ENCODE measurements at regions not wholly inside any gene's neighbourhood (a gene's known extent, or its start where the extent isn't known, plus 50 kb on each side); places are given as distances from the start of the nearest gene placed in this dataset.
"Not testable (repeated sequence)": the region's sequence is repeated elsewhere in the genome, so short reads cannot be mapped to it uniquely, and the experiment has no call there.

DNA sequence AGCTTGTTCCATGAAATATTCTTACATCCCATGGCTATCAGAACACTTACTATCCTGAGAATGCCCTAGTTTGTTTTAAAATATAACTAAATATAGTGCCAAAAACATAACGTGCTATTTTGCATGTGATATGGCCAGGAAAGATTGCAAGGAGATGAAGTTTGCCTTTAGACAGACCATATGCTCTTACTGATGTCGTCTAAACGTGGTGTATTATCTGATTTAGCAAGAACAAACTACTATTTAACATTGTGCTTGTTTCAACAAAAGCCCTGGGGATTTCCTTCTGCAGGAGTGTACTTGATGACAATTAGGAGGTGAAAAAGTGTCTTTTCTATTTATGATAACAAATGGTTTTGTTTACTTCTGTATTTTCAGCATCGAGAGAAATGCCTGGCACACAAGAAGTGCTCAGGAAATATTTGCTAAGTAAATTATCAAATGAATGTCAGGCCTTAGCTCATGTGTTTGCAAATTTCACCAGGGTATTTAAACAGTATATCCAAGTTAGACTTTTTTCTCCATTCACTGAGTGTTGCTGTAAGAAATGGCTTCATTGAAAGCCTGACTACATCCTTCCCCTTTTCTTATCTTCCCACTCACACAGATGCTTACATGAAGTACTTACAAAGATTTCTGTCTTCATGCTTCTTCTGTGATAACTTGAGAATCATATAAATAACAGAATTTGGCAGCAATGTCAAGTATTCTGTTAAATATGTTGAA is 1033.6 kb downstream of the CDH8 start:
- no peak for DNase-seq (ENCODE audit: low spot score)

DNA sequence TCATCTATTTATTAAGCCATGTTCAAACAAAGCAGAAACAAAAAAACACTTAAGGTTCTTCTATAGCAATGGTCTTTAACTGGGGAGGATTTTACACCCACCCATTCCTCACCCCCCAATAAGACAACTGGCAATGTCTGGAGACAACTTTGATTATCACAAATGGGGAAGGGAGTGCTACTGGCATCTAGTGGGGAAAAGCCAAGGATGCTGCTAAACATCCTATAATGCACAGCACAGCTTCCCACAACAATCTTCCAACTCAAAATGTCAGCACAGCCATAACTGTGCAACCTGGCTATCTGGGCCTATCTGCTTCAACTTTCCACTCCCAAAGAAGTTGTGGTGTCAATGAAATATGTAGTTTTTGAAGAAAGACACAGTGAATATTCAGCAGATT is 1044.4 kb downstream of the CDH8 start:
- DNase-seq (ENCODE audit: low spot score), result no peak

DNA sequence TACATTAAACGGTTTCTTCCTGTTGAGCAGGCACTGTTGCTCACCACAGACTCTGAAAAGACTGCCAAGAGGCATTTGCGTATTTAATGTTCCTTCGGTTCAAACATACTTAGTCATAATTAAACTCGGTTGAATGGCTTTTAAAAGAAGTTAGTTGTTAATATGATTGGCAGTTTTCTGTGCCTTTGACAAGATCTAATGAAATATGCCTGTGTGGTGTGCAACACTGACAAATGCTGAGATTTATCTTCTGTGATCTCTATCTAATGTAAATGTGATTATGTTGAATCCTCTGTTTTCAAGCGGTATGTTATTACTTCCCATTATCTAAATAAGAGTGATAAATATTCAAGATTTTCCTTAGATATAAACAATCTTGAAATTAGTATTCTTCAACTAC is 1046.6 kb downstream of the CDH8 start:
- DNase-seq (ENCODE audit: low spot score), result no peak

DNA sequence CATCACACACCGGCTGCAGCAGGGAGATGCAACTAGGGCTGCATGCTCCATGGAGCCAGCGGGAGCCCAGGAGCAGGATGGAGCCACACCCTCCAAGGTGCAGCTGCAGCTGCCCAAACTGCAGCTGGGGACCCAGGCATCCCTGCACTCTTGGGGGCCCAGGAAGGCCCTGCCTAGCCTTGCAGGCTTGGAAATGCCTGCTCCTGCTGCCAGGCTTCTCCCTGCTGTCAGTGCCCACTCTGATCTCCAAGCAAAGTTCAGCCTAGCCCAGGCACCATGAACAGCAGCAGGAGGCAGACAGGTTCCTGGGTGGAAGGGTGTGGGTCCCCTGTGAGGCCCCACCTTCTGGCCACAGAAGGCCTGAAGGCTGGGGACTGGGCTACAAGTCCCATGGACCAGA is 1057.1 kb downstream of the CDH8 start:
- DNase-seq (ENCODE audit: low spot score), result no peak

DNA sequence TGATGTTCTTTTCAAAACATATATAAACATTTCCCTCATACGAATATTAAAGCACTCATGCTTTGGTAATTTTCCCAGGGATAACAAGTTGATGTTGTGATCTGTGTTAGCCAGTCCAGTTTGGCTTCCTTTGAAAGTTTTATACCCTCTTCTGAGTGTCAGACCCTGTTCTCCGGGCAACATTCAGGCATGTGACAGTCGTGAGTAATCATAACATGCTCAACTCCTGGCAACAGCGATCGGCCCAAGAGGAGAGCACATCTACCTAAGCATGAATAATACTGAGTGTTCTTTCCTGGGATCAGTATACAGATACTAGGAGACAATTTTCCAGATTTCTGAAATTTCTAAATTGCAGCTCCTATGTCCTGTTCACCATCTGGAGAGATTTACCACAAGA is 1086.4 kb downstream of the CDH8 start:
- DNase-seq (ENCODE audit: low spot score), result no peak

DNA sequence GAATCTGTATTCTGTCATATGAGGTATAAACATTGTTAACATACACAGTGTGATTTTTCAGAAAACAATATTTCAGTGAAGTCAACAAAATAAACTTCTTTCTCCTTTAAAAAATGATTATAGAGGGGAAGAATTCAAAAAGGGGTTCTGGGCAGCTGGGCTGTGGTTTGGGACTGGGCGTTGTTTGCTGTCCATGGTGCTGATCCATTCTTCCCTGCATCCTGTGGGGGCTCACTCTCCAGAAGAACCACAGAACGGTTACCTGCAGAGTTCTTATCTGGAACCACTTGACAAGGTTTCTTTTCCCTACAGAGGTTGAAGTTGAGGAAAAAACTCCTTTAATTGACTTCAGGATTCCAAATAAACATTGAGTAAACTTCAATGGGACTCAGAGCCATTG is 1091.0 kb downstream of the CDH8 start:
- no peak for DNase-seq (ENCODE audit: low spot score)

DNA sequence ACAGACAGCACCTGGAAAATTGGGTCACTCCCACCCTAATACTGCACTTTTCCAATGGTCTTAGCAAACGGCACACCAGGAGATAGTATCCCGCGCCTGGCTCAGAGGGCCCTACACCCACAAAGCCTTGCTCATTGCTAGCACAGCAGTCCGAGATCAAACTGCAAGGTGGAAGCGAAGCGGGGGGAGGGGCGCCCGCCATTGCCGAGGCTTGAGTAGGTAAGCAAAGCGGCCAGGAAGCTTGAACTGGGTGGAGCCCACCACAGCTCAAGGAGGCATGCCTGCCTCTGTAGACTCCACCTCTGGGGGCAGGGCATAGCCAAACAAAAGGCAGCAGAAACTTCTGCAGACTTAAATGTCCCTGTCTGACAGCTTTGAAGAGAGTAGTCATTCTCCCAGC is 1100.0 kb downstream of the CDH8 start:
- not testable (repeated sequence) for DNase-seq (ENCODE audit: low spot score)

DNA sequence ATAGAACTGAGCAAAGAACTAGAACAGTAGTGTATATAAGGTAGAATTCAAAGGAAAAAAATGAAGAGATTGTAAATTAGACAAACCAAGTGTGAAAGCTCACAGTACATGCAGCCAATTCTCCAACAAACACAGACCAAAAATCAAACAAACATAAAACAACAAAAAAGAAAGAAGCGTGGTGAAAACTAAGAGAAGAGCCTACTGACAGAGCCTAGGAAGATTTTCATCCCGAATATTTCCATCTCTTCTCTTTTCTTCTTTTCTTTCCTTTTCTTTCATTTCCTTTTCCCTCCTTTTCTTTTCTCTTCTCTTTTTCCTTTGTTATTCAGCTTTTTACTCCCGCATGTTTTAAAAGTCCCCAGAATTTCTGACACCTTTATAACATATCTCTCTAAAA is 1103.6 kb downstream of the CDH8 start:
- DNase-seq (ENCODE audit: low spot score), result no peak

DNA sequence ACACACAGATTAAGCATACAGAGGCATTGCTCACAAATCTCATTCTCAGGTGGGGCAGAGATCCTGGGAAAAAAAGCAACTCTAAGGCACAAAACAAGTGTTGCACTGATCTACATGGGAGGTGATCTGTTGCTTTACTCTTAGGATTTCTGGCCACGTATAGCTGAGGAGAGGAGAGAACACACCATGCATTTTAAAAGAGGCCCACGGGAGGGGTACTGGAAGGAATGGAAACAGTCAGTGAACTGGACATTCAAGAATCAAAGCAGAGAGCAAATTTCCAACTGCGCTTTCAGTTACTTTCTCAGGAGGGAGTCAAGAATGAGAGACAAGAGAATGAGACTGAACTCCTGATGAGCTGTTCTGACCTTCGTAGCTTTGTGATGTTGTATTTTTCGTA is 1105.9 kb downstream of the CDH8 start:
- DNase-seq (ENCODE audit: low spot score), result no peak

DNA sequence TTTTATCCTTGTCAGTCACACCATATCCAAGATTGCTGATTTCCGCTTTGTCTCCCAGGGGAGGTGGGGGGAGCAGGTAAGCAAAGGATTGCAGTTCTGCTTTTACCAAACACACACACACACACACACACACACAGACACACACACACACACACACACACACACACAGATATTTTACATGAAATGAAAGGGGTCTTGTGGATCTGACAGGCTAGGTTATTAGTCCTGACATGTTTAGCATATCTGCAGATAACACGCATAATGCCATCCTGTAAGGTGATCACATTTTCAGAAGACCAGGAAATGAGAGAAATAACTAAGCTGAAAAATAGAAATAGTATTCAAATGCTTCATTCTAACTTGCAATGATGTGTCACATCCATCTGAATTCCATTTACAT is 1113.3 kb downstream of the CDH8 start:
- DNase-seq (ENCODE audit: low spot score), result no peak

DNA sequence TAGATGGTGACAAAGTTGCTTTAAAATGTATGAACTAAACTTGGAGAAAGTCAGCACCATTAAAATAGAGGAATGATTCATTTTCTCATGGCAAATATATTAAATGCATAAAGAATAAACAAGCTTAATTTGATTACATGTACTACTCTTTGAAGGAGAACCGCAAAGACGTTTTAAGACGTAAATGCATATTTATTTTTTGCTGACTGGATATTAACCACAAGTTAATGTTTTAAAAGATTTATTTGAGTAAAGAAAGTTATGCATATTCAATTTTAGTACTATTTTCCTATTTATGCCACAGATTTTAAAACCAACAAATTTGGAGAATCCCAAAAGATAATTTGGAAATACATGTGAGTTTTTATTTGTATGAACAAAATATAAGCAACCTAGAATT is 1121.9 kb downstream of the CDH8 start:
- DNase-seq (ENCODE audit: low spot score), result no peak

DNA sequence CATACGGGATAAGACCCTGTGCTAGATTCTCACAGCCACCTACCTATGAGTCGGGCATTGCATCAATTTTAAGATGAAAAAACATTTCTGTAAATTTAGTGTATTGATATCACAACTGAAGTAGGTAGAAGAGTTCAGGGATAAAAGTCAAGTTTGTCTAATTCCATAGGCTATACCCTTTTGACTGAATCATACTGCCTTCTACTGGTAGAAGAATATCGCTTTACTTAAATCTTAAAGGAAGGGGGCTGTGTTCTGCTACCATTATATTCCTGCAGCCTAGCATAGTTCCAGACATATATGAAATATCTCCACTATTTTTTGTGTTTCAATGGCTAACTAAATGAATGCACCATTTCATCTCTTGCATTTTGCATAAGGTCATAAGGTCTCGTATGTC is 1128.6 kb downstream of the CDH8 start:
- DNase-seq (ENCODE audit: low spot score), result no peak

DNA sequence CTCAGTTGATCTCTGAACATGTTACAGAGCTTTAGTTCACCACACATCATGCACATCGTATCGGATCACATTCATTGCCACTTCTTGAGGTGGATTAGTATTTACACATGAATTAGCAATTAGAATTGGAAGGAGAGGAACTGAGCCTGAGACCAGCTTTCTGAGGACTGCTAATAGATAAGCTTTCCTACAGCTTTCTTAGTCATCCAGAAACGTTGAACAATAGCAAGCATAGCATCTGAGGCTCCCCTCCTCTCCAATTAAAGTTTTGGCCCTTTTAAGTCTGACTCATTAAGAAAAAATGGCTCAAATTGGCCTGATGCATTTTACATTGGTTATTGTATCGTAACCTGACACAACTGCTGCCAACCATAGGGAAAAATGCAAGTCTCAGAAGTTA is 1130.4 kb downstream of the CDH8 start:
- DNase-seq (ENCODE audit: low spot score), result no peak

DNA sequence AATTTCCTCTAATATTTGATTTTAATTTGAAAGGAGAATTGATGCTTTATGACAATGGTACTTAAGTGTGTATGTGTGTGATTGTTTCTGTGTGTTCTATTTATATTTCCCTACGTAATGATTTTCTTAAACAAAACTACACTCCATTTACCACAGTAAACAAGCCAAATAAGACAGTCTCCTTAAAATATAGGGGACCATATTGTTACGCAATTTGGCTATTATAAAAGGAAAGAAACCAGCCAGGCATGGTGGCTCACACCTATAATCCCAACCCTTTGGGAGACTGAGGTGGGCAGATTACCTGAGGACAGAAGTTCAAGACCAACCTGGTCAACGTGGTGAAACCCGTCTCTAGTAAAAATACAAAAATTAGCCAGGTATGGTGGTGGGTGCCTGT is 1134.1 kb downstream of the CDH8 start:
- DNase-seq (ENCODE audit: low spot score), result no peak

DNA sequence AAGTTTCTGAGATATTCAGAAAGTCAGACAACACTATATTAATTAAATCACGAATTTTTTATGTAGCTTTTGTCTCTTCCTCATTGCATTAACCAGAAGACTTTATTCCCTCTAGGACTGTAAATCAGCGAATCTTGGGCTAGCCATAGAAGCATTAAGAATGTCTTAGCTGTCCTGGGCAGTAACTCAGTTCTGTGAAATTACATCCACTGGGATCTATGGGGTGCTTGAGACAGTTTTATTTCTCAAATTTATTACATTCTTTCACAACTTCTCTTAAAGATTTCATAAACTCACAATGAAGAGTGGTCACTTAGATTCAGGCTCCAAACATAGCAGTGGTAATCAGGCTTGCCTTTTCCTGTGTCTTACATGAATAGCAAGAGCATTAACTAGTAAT is 1153.4 kb downstream of the CDH8 start:
- no peak for DNase-seq (ENCODE audit: low spot score)

DNA sequence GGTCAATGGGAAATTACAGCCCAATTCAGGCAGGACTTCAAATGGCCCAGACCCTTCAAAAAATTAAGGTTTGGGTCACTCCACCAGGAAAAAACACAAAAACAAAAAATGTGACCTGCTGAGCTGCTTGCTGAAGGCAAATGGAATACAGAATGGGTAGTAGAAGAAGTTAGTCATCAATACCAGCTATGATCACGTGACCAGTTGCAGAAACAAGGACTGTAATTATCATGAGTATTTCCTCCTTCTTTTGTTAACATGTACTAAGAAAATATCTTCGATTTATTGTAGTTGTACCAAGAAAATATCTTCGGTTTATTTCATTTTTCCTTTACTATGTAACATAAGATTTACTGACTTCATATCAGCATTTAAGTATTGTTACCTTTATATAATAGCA is 1183.6 kb downstream of the CDH8 start:
- no peak for DNase-seq (ENCODE audit: low spot score)

DNA sequence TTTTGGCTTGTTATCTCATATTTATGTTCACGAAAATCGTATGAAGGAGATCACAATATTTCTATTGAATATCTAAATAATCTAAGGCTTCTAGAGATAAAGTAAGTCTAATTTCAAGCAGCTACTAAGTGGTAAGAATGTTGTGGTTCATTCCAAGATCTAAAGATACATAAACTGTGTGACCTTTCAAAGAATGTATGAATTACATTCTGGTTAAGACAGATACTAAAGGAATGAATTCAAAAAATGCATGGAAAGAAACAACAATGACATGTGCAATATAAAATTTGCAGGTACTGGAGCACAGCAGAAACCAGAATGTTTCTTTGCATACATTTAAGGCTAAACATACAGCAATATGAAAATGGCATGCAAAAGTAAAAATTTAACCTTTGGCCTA is 1214.6 kb downstream of the CDH8 start:
- DNase-seq (ENCODE audit: low spot score), result no peak

DNA sequence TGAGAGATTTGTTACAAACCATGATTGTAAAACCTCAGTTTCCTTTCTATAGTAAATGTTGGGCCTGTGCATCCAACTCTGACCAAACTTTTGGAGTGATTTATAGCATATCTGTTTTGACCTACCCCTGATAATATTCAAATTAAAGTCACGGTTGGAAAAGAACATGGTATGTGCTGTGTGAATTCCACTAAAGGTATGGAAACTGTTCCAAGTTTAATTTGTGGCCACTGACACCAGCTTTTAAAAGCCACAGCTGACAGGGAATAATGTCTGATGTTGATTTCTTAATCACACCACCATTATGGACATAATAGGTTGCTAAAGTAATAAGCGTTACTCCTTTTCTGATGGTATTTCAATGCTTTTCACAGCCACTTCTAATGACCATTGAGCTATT is 1215.9 kb downstream of the CDH8 start:
- no peak for DNase-seq (ENCODE audit: low spot score)

DNA sequence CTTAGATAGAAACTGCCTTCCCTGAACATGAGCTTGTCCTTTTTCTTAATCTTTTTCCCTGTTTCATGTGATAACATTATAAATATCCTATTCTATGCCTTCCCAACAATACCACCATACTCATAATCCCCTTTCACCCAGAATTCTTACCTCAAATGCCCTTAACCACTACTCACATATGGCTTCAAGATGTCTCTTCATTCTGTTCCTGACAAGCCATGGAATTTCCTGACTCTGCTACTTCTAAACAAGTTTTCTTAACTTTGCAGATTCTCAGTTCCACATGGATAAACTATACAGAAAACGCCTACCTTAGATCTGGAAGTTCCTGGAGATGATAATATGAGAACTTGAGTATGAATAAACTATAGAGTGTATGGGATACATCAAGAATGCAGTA is 1217.8 kb downstream of the CDH8 start:
- DNase-seq (ENCODE audit: low spot score), result no peak

DNA sequence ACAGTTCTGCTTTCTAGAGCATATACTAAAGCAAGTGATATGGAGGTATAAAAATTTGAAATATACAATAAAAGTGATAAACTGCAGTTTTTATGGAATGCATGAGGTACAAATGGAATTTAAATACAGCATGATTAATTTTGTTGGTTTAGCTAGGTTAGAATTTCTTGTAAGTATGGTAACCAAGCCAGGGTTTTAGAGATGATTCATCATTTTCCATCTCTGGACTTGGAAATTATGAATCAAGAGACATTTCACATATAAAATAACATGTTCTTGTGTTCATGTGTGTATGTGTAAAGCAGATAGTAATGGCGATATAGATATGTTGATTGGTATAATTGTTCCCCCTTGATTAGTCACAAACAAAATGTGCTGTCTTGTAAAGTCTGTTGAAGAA is 1219.8 kb downstream of the CDH8 start:
- no peak for DNase-seq (ENCODE audit: low spot score)

DNA sequence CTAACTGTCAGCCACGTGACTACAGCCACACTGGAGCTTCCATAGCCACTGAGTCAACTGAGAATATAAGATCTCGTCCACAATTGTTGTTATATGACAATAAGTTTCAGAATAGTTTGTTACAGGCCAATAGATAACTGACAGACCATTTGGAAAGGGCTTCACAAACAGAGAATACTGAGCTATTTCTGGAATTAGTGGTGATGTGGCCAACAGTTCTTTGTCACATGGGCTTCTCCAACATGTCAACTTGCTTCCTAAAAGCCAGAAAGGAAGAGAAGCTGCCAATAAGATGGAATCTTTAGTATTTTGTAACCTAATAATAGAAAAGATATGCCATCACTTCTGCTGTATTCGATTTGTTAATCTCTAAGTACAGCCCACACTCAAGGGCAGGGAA is 1220.4 kb downstream of the CDH8 start:
- no peak for DNase-seq (ENCODE audit: low spot score)

DNA sequence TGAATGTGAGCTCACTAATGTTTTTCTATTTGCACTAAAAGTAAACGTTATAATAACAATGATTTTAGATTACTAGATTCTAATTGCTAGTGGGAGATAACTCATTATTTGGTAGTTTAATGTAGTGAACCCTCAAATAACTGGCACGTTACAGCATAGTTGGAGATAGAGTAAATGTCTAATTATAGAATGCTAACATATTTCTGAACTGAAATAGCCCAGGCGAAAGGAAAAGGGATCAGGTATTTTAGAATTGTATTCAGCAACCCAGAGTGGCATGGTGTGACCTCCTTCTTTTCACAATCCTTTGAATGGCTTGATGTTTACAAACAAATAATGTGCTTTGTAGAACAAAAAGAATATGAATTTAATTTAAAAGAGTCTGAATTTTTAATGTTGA is 1221.2 kb downstream of the CDH8 start:
- DNase-seq (ENCODE audit: low spot score), result no peak

DNA sequence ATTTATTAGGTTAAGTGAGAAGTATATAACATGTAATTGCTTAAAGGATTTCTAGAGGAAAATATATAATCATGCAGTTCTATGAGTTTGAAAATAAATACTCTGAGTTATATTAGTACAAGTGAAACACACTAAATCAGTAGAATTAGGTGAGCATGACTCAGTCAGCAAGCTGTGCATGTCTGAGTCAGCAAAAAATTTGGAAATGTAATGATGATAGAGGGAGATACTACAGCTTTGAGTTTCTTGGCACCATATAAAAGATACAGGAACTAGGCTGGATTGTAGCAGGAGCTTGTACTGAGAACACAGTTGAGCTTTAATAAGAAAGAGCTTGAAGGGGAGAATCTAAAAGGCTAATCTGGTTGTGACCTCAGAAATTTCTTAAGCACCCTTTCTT is 1224.6 kb downstream of the CDH8 start:
- DNase-seq (ENCODE audit: low spot score), result no peak

DNA sequence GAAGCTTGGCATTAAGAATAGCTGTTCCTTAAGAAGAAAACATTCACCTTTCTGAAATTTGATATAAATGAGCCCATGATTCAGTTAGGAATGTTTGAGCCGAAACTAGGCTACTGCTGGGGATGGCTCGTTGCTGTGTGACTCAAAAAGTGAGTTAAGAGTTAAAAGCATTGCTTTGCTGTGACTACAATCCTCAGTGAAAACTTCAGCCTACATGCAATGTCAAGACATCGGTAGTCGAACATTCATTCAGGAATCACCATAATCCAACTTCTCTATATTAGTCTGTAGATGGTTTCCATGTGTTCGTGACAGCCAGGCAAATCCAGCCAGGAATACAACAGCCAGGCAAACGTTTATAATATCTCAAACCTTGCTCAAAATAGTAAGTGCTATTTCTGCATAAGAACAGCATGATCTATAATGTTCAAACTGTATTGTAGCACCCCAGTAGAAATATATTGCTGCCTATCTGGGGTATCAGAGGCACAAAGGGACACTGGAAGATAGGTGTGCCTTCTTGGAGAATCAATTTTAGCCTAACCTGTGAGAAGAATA is 1225.1 kb downstream of the CDH8 start:
- DNase-seq (ENCODE audit: low spot score), result no peak

DNA sequence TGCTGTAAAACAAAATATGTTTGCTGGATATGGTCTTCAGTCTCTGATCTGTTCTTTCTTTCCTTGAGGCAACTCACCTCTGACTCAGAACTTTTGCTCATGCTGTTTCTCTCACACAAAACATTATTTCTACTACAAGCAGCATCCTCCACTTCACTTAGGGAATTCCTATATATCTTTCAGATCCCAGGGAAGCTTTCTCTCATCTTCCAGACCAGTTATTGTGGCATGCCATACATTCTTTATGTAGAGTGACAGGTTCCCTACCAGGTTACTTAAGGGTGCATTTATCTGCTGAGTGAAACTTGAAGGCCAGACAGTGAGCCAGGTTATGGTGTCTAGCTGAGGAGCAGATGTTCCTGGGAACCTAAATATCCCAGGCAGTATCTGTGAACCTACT is 1226.0 kb downstream of the CDH8 start:
- DNase-seq (ENCODE audit: low spot score), result no peak

Measured in D341Med (cell line).